Esophagus squamous epithelium (tissue), 4 donors: ENCODE measurements at regions not wholly inside any gene's neighbourhood (a gene's known extent, or its start where the extent isn't known, plus 50 kb on each side); places are given as distances from the start of the nearest gene placed in this dataset.

Experiments
- POLR2A ChIP-seq, 4 donors: fragments of 450-650 bp; IDR thresholded peaks; one replicate each; pipeline ENCODE4 v1.6.1; 2017; ENCODE audit warnings: antibody characterized with exemption in 4 of 4, mild to moderate bottlenecking in 4 of 4, moderate library complexity in 3 of 4
- TF ChIP-seq, protein P1 (sequence below), 6 experiments: fragments of 450-650 bp in 4 of 6; fragments of 200-600 bp in 2 of 6; sonication (generic) in 2 of 6; IDR thresholded peaks; one replicate each; pipeline ENCODE4 v1.5.1; 2016 to 2019; ENCODE audit warnings: antibody characterized with exemption in 6 of 6, mild to moderate bottlenecking in 4 of 6, moderate library complexity in 4 of 6

DNA sequence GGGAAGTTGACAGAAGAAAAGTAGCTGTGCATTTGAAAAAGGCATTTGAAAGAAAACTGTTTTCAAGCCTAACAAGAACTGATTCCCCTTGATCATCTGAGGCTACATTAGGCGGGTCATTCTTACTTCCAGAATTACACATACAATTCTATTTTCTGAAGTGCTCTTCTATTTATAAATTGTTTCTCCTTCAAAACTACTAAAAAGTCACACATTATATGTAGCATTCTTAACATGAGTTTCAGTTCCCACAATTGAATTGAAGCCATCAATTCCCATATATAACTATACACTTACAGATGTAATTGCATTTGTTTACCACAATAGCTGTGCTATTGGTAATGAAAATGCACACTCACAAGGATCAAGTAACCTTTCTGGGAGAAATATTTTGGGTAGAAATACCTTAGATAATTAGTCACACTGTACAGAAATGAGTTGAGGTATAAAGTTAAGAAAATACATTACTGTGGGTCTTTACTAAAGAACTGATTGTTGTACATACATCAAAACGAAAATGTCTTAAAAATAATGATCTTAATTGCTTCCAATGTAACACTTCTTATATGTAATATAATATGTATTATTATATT, 1688.0 kb upstream of the AGA start:
- TF ChIP-seq, protein P1, sequence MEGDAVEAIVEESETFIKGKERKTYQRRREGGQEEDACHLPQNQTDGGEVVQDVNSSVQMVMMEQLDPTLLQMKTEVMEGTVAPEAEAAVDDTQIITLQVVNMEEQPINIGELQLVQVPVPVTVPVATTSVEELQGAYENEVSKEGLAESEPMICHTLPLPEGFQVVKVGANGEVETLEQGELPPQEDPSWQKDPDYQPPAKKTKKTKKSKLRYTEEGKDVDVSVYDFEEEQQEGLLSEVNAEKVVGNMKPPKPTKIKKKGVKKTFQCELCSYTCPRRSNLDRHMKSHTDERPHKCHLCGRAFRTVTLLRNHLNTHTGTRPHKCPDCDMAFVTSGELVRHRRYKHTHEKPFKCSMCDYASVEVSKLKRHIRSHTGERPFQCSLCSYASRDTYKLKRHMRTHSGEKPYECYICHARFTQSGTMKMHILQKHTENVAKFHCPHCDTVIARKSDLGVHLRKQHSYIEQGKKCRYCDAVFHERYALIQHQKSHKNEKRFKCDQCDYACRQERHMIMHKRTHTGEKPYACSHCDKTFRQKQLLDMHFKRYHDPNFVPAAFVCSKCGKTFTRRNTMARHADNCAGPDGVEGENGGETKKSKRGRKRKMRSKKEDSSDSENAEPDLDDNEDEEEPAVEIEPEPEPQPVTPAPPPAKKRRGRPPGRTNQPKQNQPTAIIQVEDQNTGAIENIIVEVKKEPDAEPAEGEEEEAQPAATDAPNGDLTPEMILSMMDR (IDR thresholded peaks at IDR 0.05): no peak
- TF ChIP-seq POLR2A (IDR thresholded peaks at IDR 0.05): no peak
